Prostate gland (tissue), 2 donors: ENCODE measurements at regions not wholly inside any gene's neighbourhood (a gene's known extent, or its start where the extent isn't known, plus 50 kb on each side); places are given as distances from the start of the nearest gene placed in this dataset.

Source experiments
- POLR2A ChIP-seq: fragments of 450-650 bp; IDR thresholded peaks from one replicate; pipeline ENCODE4 v1.6.1; 2016; ENCODE audit warnings: antibody characterized with exemption, mild to moderate bottlenecking
- POLR2AphosphoS5 ChIP-seq: sonication (generic); formaldehyde crosslinking; IDR thresholded peaks from one replicate; pipeline ENCODE4 v1.6.1; 2017; ENCODE audit warnings: antibody characterized with exemption
- TF ChIP-seq, protein P1 (sequence below), 4 experiments: fragments of 200-600 bp in 2 of 4; fragments of 450-650 bp in 2 of 4; sonication (generic) in 2 of 4; IDR thresholded peaks; 1 replicate in 3 of 4; 2 replicates in 1 of 4; pipeline ENCODE4 v1.5.1; 2016 to 2019; ENCODE audit warnings: antibody characterized with exemption in 4 of 4, mild to moderate bottlenecking in 2 of 4, moderate library complexity in 2 of 4

DNA sequence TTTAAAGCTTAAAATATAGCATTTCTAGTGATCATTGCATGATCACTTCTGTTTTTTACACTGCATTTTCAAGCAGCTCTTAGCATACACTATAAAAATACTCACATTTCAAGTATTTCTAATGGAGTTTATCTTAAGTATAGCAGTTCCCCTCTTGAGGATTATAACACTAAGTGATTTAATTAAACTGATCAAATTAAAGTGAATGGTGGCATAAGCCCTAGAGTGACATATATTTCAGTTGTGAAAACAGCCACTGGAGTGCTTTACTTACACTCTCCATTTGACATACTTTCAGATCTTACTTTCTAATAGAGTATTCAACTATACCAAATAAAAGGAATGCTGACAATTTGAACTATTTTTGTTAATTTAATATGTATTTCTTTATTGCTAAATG, 623.3 kb upstream of the TMPRSS15 start:
- TF ChIP-seq, protein P1, sequence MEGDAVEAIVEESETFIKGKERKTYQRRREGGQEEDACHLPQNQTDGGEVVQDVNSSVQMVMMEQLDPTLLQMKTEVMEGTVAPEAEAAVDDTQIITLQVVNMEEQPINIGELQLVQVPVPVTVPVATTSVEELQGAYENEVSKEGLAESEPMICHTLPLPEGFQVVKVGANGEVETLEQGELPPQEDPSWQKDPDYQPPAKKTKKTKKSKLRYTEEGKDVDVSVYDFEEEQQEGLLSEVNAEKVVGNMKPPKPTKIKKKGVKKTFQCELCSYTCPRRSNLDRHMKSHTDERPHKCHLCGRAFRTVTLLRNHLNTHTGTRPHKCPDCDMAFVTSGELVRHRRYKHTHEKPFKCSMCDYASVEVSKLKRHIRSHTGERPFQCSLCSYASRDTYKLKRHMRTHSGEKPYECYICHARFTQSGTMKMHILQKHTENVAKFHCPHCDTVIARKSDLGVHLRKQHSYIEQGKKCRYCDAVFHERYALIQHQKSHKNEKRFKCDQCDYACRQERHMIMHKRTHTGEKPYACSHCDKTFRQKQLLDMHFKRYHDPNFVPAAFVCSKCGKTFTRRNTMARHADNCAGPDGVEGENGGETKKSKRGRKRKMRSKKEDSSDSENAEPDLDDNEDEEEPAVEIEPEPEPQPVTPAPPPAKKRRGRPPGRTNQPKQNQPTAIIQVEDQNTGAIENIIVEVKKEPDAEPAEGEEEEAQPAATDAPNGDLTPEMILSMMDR (IDR thresholded peaks at IDR 0.05) = no peak
- TF ChIP-seq POLR2A (no peak), POLR2AphosphoS5 (no peak)
